GM23338 (cell line): ENCODE measurements at regions not wholly inside any gene's neighbourhood (a gene's known extent, or its start where the extent isn't known, plus 50 kb on each side); places are given as distances from the start of the nearest gene placed in this dataset.

Experiments used
- ATAC-seq: fragments of 200-7000 bp; cut with Tn5 transposase; 3 replicates; pipeline ENCODE4 v1.9.1; 2020
- DNase-seq: peaks from one replicate; pipeline ENCODE4 v3.0.0-alpha.2; 2015; ENCODE audit warnings: low spot score
- H2AFZ ChIP-seq: fragments of 200-600 bp; sonication (generic); 2 replicates; pipeline ENCODE4 v1.8.0; 2016; ENCODE audit warnings: antibody characterized with exemption, mild to moderate bottlenecking, moderate library complexity
- H3F3A ChIP-seq: fragments of 200-600 bp; sonication (generic); replicated peaks from 2 replicates; pipeline ENCODE4 v1.8.0; 2017; ENCODE audit warnings: antibody characterized with exemption, mixed run types, low read depth
- H3K27ac ChIP-seq: fragments of 200-600 bp; sonication (generic); 2 replicates; pipeline ENCODE4 v1.6.1; 2016; ENCODE audit warnings: low read depth
- H3K27me3 ChIP-seq: fragments of 200-600 bp; sonication (generic); 2 replicates; pipeline ENCODE4 v1.8.0; 2016; ENCODE audit warnings: mild to moderate bottlenecking, mixed run types, moderate library complexity; ENCODE audit not compliant: insufficient read depth
- H3K36me3 ChIP-seq: fragments of 200-600 bp; sonication (generic); 2 replicates; pipeline ENCODE4 v1.8.0; 2016; ENCODE audit warnings: mild to moderate bottlenecking; ENCODE audit not compliant: insufficient read depth
- H3K4me1 ChIP-seq: fragments of 200-600 bp; sonication (generic); 2 replicates; pipeline ENCODE4 v1.8.0; 2016; ENCODE audit warnings: mild to moderate bottlenecking, moderate library complexity; ENCODE audit not compliant: insufficient read depth
- H3K4me2 ChIP-seq: fragments of 200-600 bp; sonication (generic); 2 replicates; pipeline ENCODE4 v1.7.1; 2017; ENCODE audit warnings: mixed run types
- H3K4me3 ChIP-seq: fragments of 200-600 bp; sonication (generic); 2 replicates; pipeline ENCODE4 v1.6.1; 2016; ENCODE audit warnings: mixed run types
- H3K79me2 ChIP-seq: fragments of 200-600 bp; sonication (generic); replicated peaks from 2 replicates; pipeline ENCODE4 v1.8.0; 2017; ENCODE audit warnings: mild to moderate bottlenecking; ENCODE audit not compliant: insufficient read depth
- H3K9me2 ChIP-seq: fragments of 200-600 bp; sonication (generic); 2 replicates; pipeline ENCODE4 v1.8.0; 2017; ENCODE audit not compliant: insufficient read depth
- H4K20me1 ChIP-seq: fragments of 200-600 bp; sonication (generic); replicated peaks from 2 replicates; pipeline ENCODE4 v1.8.0; 2017; ENCODE audit warnings: mild to moderate bottlenecking; ENCODE audit not compliant: insufficient read depth
- H3K27ac Mint-ChIP-seq: 2 replicates; pipeline ENCODE4 v1.8.0; 2020; ENCODE audit warnings: inconsistent platforms, mild to moderate bottlenecking, moderate library complexity, mixed read lengths
- H3K27me3 Mint-ChIP-seq: 3 replicates; pipeline ENCODE4 v1.8.0; 2022; ENCODE audit warnings: low read depth, mild to moderate bottlenecking, moderate library complexity, mixed read lengths, inconsistent platforms; ENCODE audit not compliant: insufficient read depth, poor library complexity
- H3K36me3 Mint-ChIP-seq: 3 replicates; pipeline ENCODE4 v1.8.0; 2021; ENCODE audit warnings: low read depth, mild to moderate bottlenecking, inconsistent platforms, moderate library complexity, mixed read lengths
- H3K4me1 Mint-ChIP-seq: 3 replicates; pipeline ENCODE4 v1.8.0; 2020; ENCODE audit warnings: mild to moderate bottlenecking, inconsistent platforms, mixed read lengths
- H3K4me3 Mint-ChIP-seq: 3 replicates; pipeline ENCODE4 v1.8.0; 2021; ENCODE audit warnings: moderate library complexity, mild to moderate bottlenecking, inconsistent platforms, mixed read lengths
- H3K9me3 Mint-ChIP-seq: 3 replicates; pipeline ENCODE4 v1.8.0; 2020; ENCODE audit warnings: moderate library complexity, mild to moderate bottlenecking, inconsistent platforms, mixed read lengths
- CREB1 ChIP-seq: fragments of 250-450 bp; sonication (Bioruptor Pico); IDR thresholded peaks from 2 replicates; pipeline ENCODE4 v1.5.0; 2020; ENCODE audit warnings: low read depth, mild to moderate bottlenecking, moderate library complexity
- CTCF ChIP-seq, 2 experiments: fragments of 200-600 bp in 1 of 2; sonication (generic) in 1 of 2; conservative IDR thresholded peaks; 2 replicates each; pipeline versions ENCODE4 v1.5.1 to v1.6.1; 2016 to 2017; ENCODE audit warnings: antibody characterized with exemption in 2 of 2, low read depth in 2 of 2, mild to moderate bottlenecking in 2 of 2, moderate library complexity in 1 of 2
- EZH2phosphoT487 ChIP-seq: fragments of 200-600 bp; sonication (generic); IDR thresholded peaks from one replicate; pipeline ENCODE4 v1.8.1; 2018; ENCODE audit warnings: antibody characterized with exemption; ENCODE audit not compliant: unreplicated experiment
- JUNB ChIP-seq: IDR thresholded peaks from one replicate; pipeline ENCODE4 v1.6.1; 2016; ENCODE audit warnings: antibody characterized with exemption; ENCODE audit not compliant: unreplicated experiment
- POLR2AphosphoS5 ChIP-seq: IDR thresholded peaks from 2 replicates; pipeline ENCODE4 v1.6.1; 2016; ENCODE audit warnings: antibody characterized with exemption, low read depth
- ZNF331 ChIP-seq: fragments of 250-450 bp; sonication (Bioruptor Pico); IDR thresholded peaks from 2 replicates; pipeline ENCODE4 v1.5.0; 2020; ENCODE audit warnings: low read depth, mild to moderate bottlenecking, moderate library complexity

- no peak for ATAC-seq
- no peak overlapping the region for H2AFZ ChIP-seq
- TF ChIP-seq JUNB = no peak
- no peak for TF ChIP-seq EZH2phosphoT487
- no peak for TF ChIP-seq CTCF (conservative IDR thresholded peaks at IDR 0.05; ENCODE audit: low read depth in 2 of 2)
- no peak overlapping the region for H3K27ac ChIP-seq
- H3F3A ChIP-seq = no peaks in the 10 kb centered on the region
- DNase-seq = no peak
- H3K27me3 Mint-ChIP-seq = no peaks in the 10 kb centered on the region
- H3K4me2 ChIP-seq = no peak overlapping the region
- H3K27ac Mint-ChIP-seq = no peak overlapping the region
- H3K9me3 Mint-ChIP-seq = no peaks in the 10 kb centered on the region
- no peaks in the 10 kb centered on the region for H3K4me1 Mint-ChIP-seq
- no peak overlapping the region for H3K4me3 ChIP-seq
- H3K36me3 ChIP-seq = no peaks in the 10 kb centered on the region
- H3K9me2 ChIP-seq = no peaks in the 10 kb centered on the region
- H3K4me3 Mint-ChIP-seq = no peak overlapping the region
- H4K20me1 ChIP-seq = no peaks in the 10 kb centered on the region
- no peaks in the 10 kb centered on the region for H3K4me1 ChIP-seq
- no peaks in the 10 kb centered on the region for H3K27me3 ChIP-seq
- H3K36me3 Mint-ChIP-seq = no peaks in the 10 kb centered on the region
- no peaks in the 10 kb centered on the region for H3K79me2 ChIP-seq
These were observed 1220.6 kb upstream of the CADM2 start for GRCh38 chr3:83738202-83738601.

DNA sequence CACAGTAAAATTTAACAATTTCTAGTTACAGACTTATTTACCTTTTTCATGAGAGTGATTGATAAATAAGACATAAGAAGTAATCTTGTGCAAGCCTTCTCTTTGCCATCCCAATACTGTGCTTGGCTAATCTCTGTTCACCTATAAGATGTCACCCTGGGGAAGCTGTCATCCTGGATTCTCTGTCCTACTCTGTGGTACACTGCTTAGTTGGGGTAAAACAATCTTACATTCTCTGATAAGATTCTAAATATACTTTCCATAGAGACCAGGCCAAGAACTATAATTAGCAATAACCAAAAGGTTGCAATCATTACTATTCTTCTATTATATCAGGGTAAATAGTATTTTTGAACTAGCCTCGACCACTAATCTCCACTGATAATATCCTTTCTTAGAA, 1218.3 kb upstream of the CADM2 start:
- no peaks in the 10 kb centered on the region for H3K36me3 ChIP-seq

More for the DNA sequence above, 1218.3 kb upstream of the CADM2 start:
- Histone ChIP-seq H2AFZ (no peak overlapping the region), H3F3A (no peaks in the 10 kb centered on the region), H3K79me2 (no peaks in the 10 kb centered on the region), H3K4me3 (no peak overlapping the region), H3K27me3 (no peaks in the 10 kb centered on the region), H4K20me1 (no peaks in the 10 kb centered on the region), H3K4me2 (no peak overlapping the region), H3K9me2 (no peaks in the 10 kb centered on the region), H3K4me1 (no peaks in the 10 kb centered on the region), H3K27ac (no peak overlapping the region)
- TF ChIP-seq CREB1 (CRISPR knock-in tag) (no peak), CTCF (conservative IDR thresholded peaks at IDR 0.05; ENCODE audit: low read depth in 2 of 2) (no peak), POLR2AphosphoS5 (no peak), ZNF331 (no peak)
- DNase-seq = no peak
- no peak overlapping the region for H3K27ac Mint-ChIP-seq
- peaks cover 3% of the 10 kb centered on the region for H3K27me3 Mint-ChIP-seq
- H3K4me3 Mint-ChIP-seq = no peak overlapping the region
- no peaks in the 10 kb centered on the region; the same call in 2 of the 3 replicates for H3K36me3 Mint-ChIP-seq
- peaks cover 5% of the 10 kb centered on the region; the same call in 2 of the 3 replicates for H3K9me3 Mint-ChIP-seq
- no peak for ATAC-seq
- H3K4me1 Mint-ChIP-seq = no peaks in the 10 kb centered on the region
